GM19193 (cell line): ENCODE measurements at regions not wholly inside any gene's neighbourhood (a gene's known extent, or its start where the extent isn't known, plus 50 kb on each side); places are given as distances from the start of the nearest gene placed in this dataset.

Experiments
- POLR2A ChIP-seq: IDR thresholded peaks from 4 replicates; pipeline ENCODE4 v1.6.1; 2011; ENCODE audit not compliant: insufficient read depth, insufficient read length; ENCODE audit errors: extremely low read depth

GRCh38 chrX:40177942-40178715, 80.4 kb upstream of the BCOR start:
- TF ChIP-seq POLR2A, result no peak

- TF ChIP-seq POLR2A, result no peak
Observed at GRCh38 chrX:40177489-40177888, 79.7 kb upstream of the BCOR start.

- TF ChIP-seq POLR2A, result no peak
Observed at GRCh38 chrX:40177117-40177430, 79.3 kb upstream of the BCOR start.

- TF ChIP-seq POLR2A, result peak; percentile 14
Observed at GRCh38 chrX:40176351-40177116, 78.8 kb upstream of the BCOR start.

GRCh38 chrX:40175511-40176350, 78.0 kb upstream of the BCOR start:
- peak; percentile 74 for TF ChIP-seq POLR2A

GRCh38 chrX:40174854-40175510, 77.2 kb upstream of the BCOR start:
- TF ChIP-seq POLR2A, result no peak

GRCh38 chrX:40174001-40174853, 76.5 kb upstream of the BCOR start:
- peak; percentile 27 for TF ChIP-seq POLR2A

GRCh38 chrX:40173143-40174000, 75.6 kb upstream of the BCOR start:
- TF ChIP-seq POLR2A, result no peak

- TF ChIP-seq POLR2A, result peak; percentile 28
Observed at GRCh38 chrX:40172401-40173142, 74.8 kb upstream of the BCOR start.

- no peak for TF ChIP-seq POLR2A
Observed at GRCh38 chrX:40171513-40172400, 74.0 kb upstream of the BCOR start.

GRCh38 chrX:40170830-40171512, 73.2 kb upstream of the BCOR start:
- no peak for TF ChIP-seq POLR2A
